Keratinocyte (primary cell): ENCODE measurements at regions not wholly inside any gene's neighbourhood (a gene's known extent, or its start where the extent isn't known, plus 50 kb on each side); places are given as distances from the start of the nearest gene placed in this dataset.

ENCODE experiments used
- EZH2 ChIP-seq: IDR thresholded peaks from one replicate; pipeline ENCODE4 v1.6.1; 2012; ENCODE audit warnings: inconsistent platforms, mild to moderate bottlenecking, low read length, moderate library complexity
- TF ChIP-seq, protein P1 (sequence below), 3 experiments: IDR thresholded peaks in 1 of 3; conservative IDR thresholded peaks in 1 of 3; optimal IDR thresholded peaks in 1 of 3; 2 replicates in 2 of 3; 3 replicates in 1 of 3; pipeline versions ENCODE3 to v1.5.1; 2011; ENCODE audit warnings: low read length in 3 of 3, mild to moderate bottlenecking in 3 of 3, moderate library complexity in 2 of 3, control low read depth in 1 of 3, inconsistent platforms in 1 of 3; ENCODE audit not compliant: insufficient read depth in 2 of 3; ENCODE audit errors: extremely low read depth in 1 of 3

GRCh38 chr5:12624776-12625560, 720.7 kb upstream of the CTNND2 start:
- TF ChIP-seq, protein P1, sequence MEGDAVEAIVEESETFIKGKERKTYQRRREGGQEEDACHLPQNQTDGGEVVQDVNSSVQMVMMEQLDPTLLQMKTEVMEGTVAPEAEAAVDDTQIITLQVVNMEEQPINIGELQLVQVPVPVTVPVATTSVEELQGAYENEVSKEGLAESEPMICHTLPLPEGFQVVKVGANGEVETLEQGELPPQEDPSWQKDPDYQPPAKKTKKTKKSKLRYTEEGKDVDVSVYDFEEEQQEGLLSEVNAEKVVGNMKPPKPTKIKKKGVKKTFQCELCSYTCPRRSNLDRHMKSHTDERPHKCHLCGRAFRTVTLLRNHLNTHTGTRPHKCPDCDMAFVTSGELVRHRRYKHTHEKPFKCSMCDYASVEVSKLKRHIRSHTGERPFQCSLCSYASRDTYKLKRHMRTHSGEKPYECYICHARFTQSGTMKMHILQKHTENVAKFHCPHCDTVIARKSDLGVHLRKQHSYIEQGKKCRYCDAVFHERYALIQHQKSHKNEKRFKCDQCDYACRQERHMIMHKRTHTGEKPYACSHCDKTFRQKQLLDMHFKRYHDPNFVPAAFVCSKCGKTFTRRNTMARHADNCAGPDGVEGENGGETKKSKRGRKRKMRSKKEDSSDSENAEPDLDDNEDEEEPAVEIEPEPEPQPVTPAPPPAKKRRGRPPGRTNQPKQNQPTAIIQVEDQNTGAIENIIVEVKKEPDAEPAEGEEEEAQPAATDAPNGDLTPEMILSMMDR (optimal IDR thresholded peaks at IDR 0.05 in 1 of 3, IDR thresholded peaks at IDR 0.05 in 1 of 3, conservative IDR thresholded peaks at IDR 0.05 in 1 of 3; ENCODE audit: extremely low read depth in 1 of 3, insufficient read depth in 2 of 3, low read length in 3 of 3): no peak
- TF ChIP-seq EZH2: no peak
